Peyer's patch (tissue), 4 donors: ENCODE measurements at regions not wholly inside any gene's neighbourhood (a gene's known extent, or its start where the extent isn't known, plus 50 kb on each side); places are given as distances from the start of the nearest gene placed in this dataset.

ENCODE experiments used
- CTCF ChIP-seq, 6 experiments: fragments of 450-650 bp in 4 of 6; fragments of 200-600 bp in 2 of 6; sonication (generic) in 1 of 6; IDR thresholded peaks; one replicate each; pipeline ENCODE4 v1.5.1; 2017 to 2019; ENCODE audit warnings: antibody characterized with exemption in 6 of 6, mild to moderate bottlenecking in 3 of 6, moderate library complexity in 1 of 6
- POLR2A ChIP-seq, 2 donors: fragments of 450-650 bp; IDR thresholded peaks; one replicate each; pipeline ENCODE4 v1.5.1; 2017; ENCODE audit warnings: antibody characterized with exemption in 2 of 2, mild to moderate bottlenecking in 2 of 2, moderate library complexity in 2 of 2

- TF ChIP-seq POLR2A (IDR thresholded peaks at IDR 0.05) (no peak), CTCF (IDR thresholded peaks at IDR 0.05) (no peak)
Measured at GRCh38 chr10:3678629-3679227, 106.3 kb downstream of the KLF6 start.
